NCI-H2029 (cell line): ENCODE measurements at regions not wholly inside any gene's neighbourhood (a gene's known extent, or its start where the extent isn't known, plus 50 kb on each side); places are given as distances from the start of the nearest gene placed in this dataset.

Source experiments
- DNase-seq: peaks from one replicate; lab custom pipeline; 2025; lab: John Stamatoyannopoulos, UW

- no peak for DNase-seq
Measured at GRCh38 chr13:44096901-44097300, 217.2 kb downstream of the LACC1 start.

- no peak for DNase-seq
Measured at GRCh38 chr13:44098559-44098958, 218.9 kb downstream of the LACC1 start.

- DNase-seq = no peak
Measured at GRCh38 chr13:44101347-44102083, 221.8 kb downstream of the LACC1 start.

- no peak for DNase-seq
Measured at GRCh38 chr13:44103429-44104196, 223.9 kb downstream of the LACC1 start.

GRCh38 chr13:44104197-44104490 lies 224.4 kb downstream of the LACC1 start:
- DNase-seq = no peak

GRCh38 chr13:44104969-44105368 lies 225.3 kb downstream of the LACC1 start:
- DNase-seq = no peak

GRCh38 chr13:44106266-44107152 lies 226.8 kb downstream of the LACC1 start:
- DNase-seq = no peak

GRCh38 chr13:44107357-44108121 lies 227.8 kb downstream of the LACC1 start:
- DNase-seq = no peak

GRCh38 chr13:44108331-44108858 lies 228.7 kb downstream of the LACC1 start:
- no peak for DNase-seq

GRCh38 chr13:44110091-44110621 lies 230.5 kb downstream of the LACC1 start:
- DNase-seq = no peak

- DNase-seq = no peak
Measured at GRCh38 chr13:44111701-44112100, 232.0 kb downstream of the LACC1 start.

- no peak for DNase-seq
Measured at GRCh38 chr13:44112700-44113329, 233.1 kb downstream of the LACC1 start.

- no peak for DNase-seq
Measured at GRCh38 chr13:44116562-44117332, 237.0 kb downstream of the LACC1 start.

- no peak for DNase-seq
Measured at GRCh38 chr13:44117351-44117750, 237.6 kb downstream of the LACC1 start.

- DNase-seq = no peak
Measured at GRCh38 chr13:44117816-44118215, 238.1 kb downstream of the LACC1 start.

- no peak for DNase-seq
Measured at GRCh38 chr13:44118881-44119280, 239.2 kb downstream of the LACC1 start.

GRCh38 chr13:44120043-44120442 lies 240.3 kb downstream of the LACC1 start:
- DNase-seq = no peak

- no peak for DNase-seq
Measured at GRCh38 chr13:44120849-44121755, 241.4 kb downstream of the LACC1 start.

- no peak for DNase-seq
Measured at GRCh38 chr13:44124352-44124751, 244.6 kb downstream of the LACC1 start.
